HAP-1 (cell line): ENCODE measurements at regions not wholly inside any gene's neighbourhood (a gene's known extent, or its start where the extent isn't known, plus 50 kb on each side); places are given as distances from the start of the nearest gene placed in this dataset.
A peak's percentile ranks its signal among the peaks of the same experiment; 100 is the strongest.

Experiments
- DNase-seq, 2 experiments: peaks; one replicate each; pipeline ENCODE4 v3.0.0-alpha.2; 2016 to 2020; ENCODE audit warnings: low spot score in 2 of 2
- H3K27me3 ChIP-seq: fragments of 250-450 bp; sonication (Bioruptor Pico); 2 replicates; pipeline ENCODE4 v1.5.1; 2020; ENCODE audit warnings: low read depth, mild to moderate bottlenecking, moderate library complexity
- H3K36me3 ChIP-seq: fragments of 250-450 bp; sonication (Bioruptor Pico); replicated peaks from 2 replicates; pipeline ENCODE4 v1.5.1; 2020; ENCODE audit warnings: mild to moderate bottlenecking
- H3K4me1 ChIP-seq: fragments of 250-450 bp; sonication (Bioruptor Pico); 2 replicates; pipeline ENCODE4 v1.5.1; 2020; ENCODE audit warnings: mild to moderate bottlenecking
- H3K4me3 ChIP-seq: fragments of 250-450 bp; sonication (Bioruptor Pico); 2 replicates; pipeline ENCODE4 v1.5.1; 2020; ENCODE audit warnings: mild to moderate bottlenecking, moderate library complexity
- H3K9me3 ChIP-seq: fragments of 250-450 bp; sonication (Bioruptor Pico); 2 replicates; pipeline ENCODE4 v1.5.1; 2020; ENCODE audit warnings: mild to moderate bottlenecking, moderate library complexity
- in situ Hi-C: fragments of 300-500 bp; cut with MboI; formaldehyde crosslinking; loops from 3 replicates; pipeline ENCODE4 v1.14.3; 2020; ENCODE audit warnings: low sequenced_read_pairs, inconsistent platforms, mixed read lengths

GRCh38 chr4:155430895-155431795 is 54.4 kb upstream of the MAP9 start:
- in situ Hi-C loops = no loop called here
- H3K9me3 ChIP-seq = no peaks in the 10 kb centered on the region
- H3K4me1 ChIP-seq = peaks cover 6% of the 10 kb centered on the region; the same call in 1 of the 2 replicates
- no peaks in the 10 kb centered on the region for H3K27me3 ChIP-seq
- H3K36me3 ChIP-seq = no peaks in the 10 kb centered on the region
- H3K4me3 ChIP-seq = no peak overlapping the region
- peak in 1 of 2 experiments; percentile 16 for DNase-seq

- Histone ChIP-seq H3K9me3 (no peaks in the 10 kb centered on the region), H3K27me3 (no peaks in the 10 kb centered on the region), H3K36me3 (no peaks in the 10 kb centered on the region), H3K4me3 (no peak overlapping the region), H3K4me1 (peaks cover 6% of the 10 kb centered on the region; the same call in 1 of the 2 replicates)
- in situ Hi-C loops = no loop called here
- DNase-seq = no peak
Observed at GRCh38 chr4:155428128-155428527, 51.4 kb upstream of the MAP9 start.

GRCh38 chr4:155426953-155427352 is 50.2 kb upstream of the MAP9 start:
- peak; percentile 48 to 49 for DNase-seq
- H3K9me3 ChIP-seq = no peaks in the 10 kb centered on the region
- no peaks in the 10 kb centered on the region for H3K36me3 ChIP-seq
- no peak overlapping the region for H3K4me3 ChIP-seq
- H3K27me3 ChIP-seq = no peaks in the 10 kb centered on the region
- in situ Hi-C loops = no loop called here
- peaks cover 6% of the 10 kb centered on the region; the same call in 1 of the 2 replicates for H3K4me1 ChIP-seq
